SHP77 treated with DMSO at 0.1 percent for 48 hours (cell line): ENCODE measurements at regions not wholly inside any gene's neighbourhood (a gene's known extent, or its start where the extent isn't known, plus 50 kb on each side); places are given as distances from the start of the nearest gene placed in this dataset.

Source experiments
- DNase-seq: peaks from one replicate; lab custom pipeline; 2025; lab: John Stamatoyannopoulos, UW

- DNase-seq = no peak
Measured at GRCh38 chr9:71589612-71590011, 178.7 kb downstream of the CEMIP2 start.

GRCh38 chr9:71587576-71588362 lies 180.5 kb downstream of the CEMIP2 start:
- no peak for DNase-seq

GRCh38 chr9:71583792-71584191 lies 184.5 kb downstream of the CEMIP2 start:
- DNase-seq = no peak

GRCh38 chr9:71582347-71582746 lies 186.0 kb downstream of the CEMIP2 start:
- DNase-seq = no peak

GRCh38 chr9:71581101-71581500 lies 187.2 kb downstream of the CEMIP2 start:
- DNase-seq = no peak

- DNase-seq = no peak
Measured at GRCh38 chr9:71571186-71571585, 197.1 kb downstream of the CEMIP2 start.

- DNase-seq = no peak
Measured at GRCh38 chr9:71567890-71568289, 200.4 kb downstream of the CEMIP2 start.

GRCh38 chr9:71562140-71562539 lies 206.2 kb downstream of the CEMIP2 start:
- DNase-seq = no peak

- DNase-seq = no peak
Measured at GRCh38 chr9:71557310-71557709, 211.0 kb downstream of the CEMIP2 start.

- no peak for DNase-seq
Measured at GRCh38 chr9:71552480-71552879, 215.8 kb downstream of the CEMIP2 start.

- DNase-seq = no peak
Measured at GRCh38 chr9:71549023-71549422, 219.3 kb downstream of the CEMIP2 start.

GRCh38 chr9:71544464-71544863 lies 223.8 kb downstream of the CEMIP2 start:
- no peak for DNase-seq

- no peak for DNase-seq
Measured at GRCh38 chr9:71541436-71541835, 226.9 kb downstream of the CEMIP2 start.

- DNase-seq = no peak
Measured at GRCh38 chr9:71524996-71525580, 243.2 kb downstream of the CEMIP2 start.

- no peak for DNase-seq
Measured at GRCh38 chr9:71524516-71524915, 243.8 kb downstream of the CEMIP2 start.

- DNase-seq = no peak
Measured at GRCh38 chr9:71521132-71521531, 247.2 kb downstream of the CEMIP2 start.

- no peak for DNase-seq
Measured at GRCh38 chr9:71519098-71519696, 249.1 kb downstream of the CEMIP2 start.

GRCh38 chr9:71518045-71518827 lies 250.1 kb downstream of the CEMIP2 start:
- DNase-seq = no peak

- no peak for DNase-seq
Measured at GRCh38 chr9:71515626-71516025, 252.7 kb downstream of the CEMIP2 start.

GRCh38 chr9:71515107-71515506 lies 253.2 kb downstream of the CEMIP2 start:
- no peak for DNase-seq

GRCh38 chr9:71514344-71514975 lies 253.9 kb downstream of the CEMIP2 start:
- no peak for DNase-seq

GRCh38 chr9:71509054-71509453 lies 259.3 kb downstream of the CEMIP2 start:
- no peak for DNase-seq
